IMR-90 (cell line): ENCODE measurements at regions not wholly inside any gene's neighbourhood (a gene's known extent, or its start where the extent isn't known, plus 50 kb on each side); places are given as distances from the start of the nearest gene placed in this dataset.

Source experiments
- ATAC-seq: fragments of 200-7000 bp; cut with Tn5 transposase; 2 replicates; pipeline ENCODE4 v1.9.1; 2020; ENCODE audit warnings: low read depth, mild to moderate bottlenecking, moderate library complexity
- BruUV-seq: library from RNA; stranded (reverse); fragments of 400-500 nt; replicated peaks from 2 replicates; lab custom pipeline; 2021; lab: Mats Ljungman, UMichigan
- CTCF ChIA-PET: fragments of 300-600 bp; formaldehyde crosslinking; extraction: SDS; loops from one replicate; lab custom pipeline; 2021; ENCODE audit warnings: antibody characterized with exemption; lab: Yijun Ruan, JAX
- POLR2A ChIA-PET: fragments of 300-600 bp; sonication (Branson Sonifier 250); formaldehyde crosslinking; loops from one replicate; lab custom pipeline; 2022; ENCODE audit warnings: antibody characterized with exemption; ENCODE audit not compliant: unreplicated experiment; lab: Charles Lee
- DNase-seq: peaks from one replicate; pipeline ENCODE4 v3.0.0; 2013
- H2AFZ ChIP-seq: replicated peaks from 2 replicates; pipeline ENCODE3; 2013; ENCODE audit warnings: low read length, mild to moderate bottlenecking; ENCODE audit not compliant: poor library complexity
- H2AK5ac ChIP-seq: 2 replicates; pipeline ENCODE4 v1.6.1; 2013; ENCODE audit warnings: low read depth, low read length, inconsistent platforms
- H2AK9ac ChIP-seq: replicated peaks from 2 replicates; pipeline ENCODE3; 2013; ENCODE audit warnings: mild to moderate bottlenecking, low read depth, low read length, moderate library complexity; ENCODE audit not compliant: poor library complexity
- H2BK120ac ChIP-seq: 2 replicates; pipeline ENCODE4 v1.6.1; 2013; ENCODE audit warnings: low read depth, low read length, inconsistent platforms
- H2BK15ac ChIP-seq: 3 replicates; pipeline ENCODE4 v1.6.1; 2013; ENCODE audit warnings: low read depth, low read length, inconsistent platforms
- H2BK20ac ChIP-seq: 2 replicates; pipeline ENCODE4 v1.6.1; 2013; ENCODE audit warnings: low read depth, mild to moderate bottlenecking, inconsistent platforms, low read length, moderate library complexity
- H2BK5ac ChIP-seq: 2 replicates; pipeline ENCODE4 v1.6.1; 2013; ENCODE audit warnings: mild to moderate bottlenecking, low read depth, low read length, inconsistent platforms; ENCODE audit not compliant: poor library complexity, severe bottlenecking
- H3K14ac ChIP-seq: replicated peaks from 2 replicates; pipeline ENCODE4 v1.6.1; 2013; ENCODE audit warnings: low read depth, low read length, inconsistent platforms
- H3K18ac ChIP-seq: 2 replicates; pipeline ENCODE4 v1.6.1; 2013; ENCODE audit warnings: low read depth, low read length, control low read depth
- H3K23ac ChIP-seq: 2 replicates; pipeline ENCODE4 v1.6.1; 2013; ENCODE audit warnings: low read depth, low read length, inconsistent platforms
- H3K27ac ChIP-seq: 2 replicates; pipeline ENCODE4 v1.5.1; 2013; ENCODE audit warnings: mild to moderate bottlenecking, control low read depth, low read length; ENCODE audit not compliant: insufficient read depth
- H3K27me3 ChIP-seq: 2 replicates; pipeline ENCODE4 v1.6.1; 2013; ENCODE audit warnings: low read length; ENCODE audit not compliant: control insufficient read depth, insufficient read depth
- H3K36me3 ChIP-seq: 2 replicates; pipeline ENCODE4 v1.6.1; 2013; ENCODE audit warnings: low read length, mixed read lengths; ENCODE audit not compliant: control insufficient read depth, insufficient read depth
- H3K4ac ChIP-seq: 2 replicates; pipeline ENCODE4 v1.6.1; 2013; ENCODE audit warnings: low read depth, low read length, inconsistent platforms
- H3K4me1 ChIP-seq: 2 replicates; pipeline ENCODE4 v1.6.1; 2013; ENCODE audit warnings: low read length, mixed read lengths; ENCODE audit not compliant: control insufficient read depth, insufficient read depth
- H3K4me2 ChIP-seq: 2 replicates; pipeline ENCODE4 v1.6.1; 2013; ENCODE audit warnings: low read depth, mild to moderate bottlenecking, control low read depth, low read length, moderate library complexity
- H3K4me3 ChIP-seq: 2 replicates; pipeline ENCODE4 v1.5.1; 2013; ENCODE audit warnings: low read depth, mild to moderate bottlenecking, control low read depth, low read length, moderate library complexity; ENCODE audit not compliant: insufficient read depth
- H3K56ac ChIP-seq: 2 replicates; pipeline ENCODE4 v1.6.1; 2013; ENCODE audit warnings: low read length, inconsistent platforms; ENCODE audit not compliant: insufficient read depth; ENCODE audit errors: extremely low read depth
- H3K79me1 ChIP-seq, 2 experiments: 2 replicates each; pipeline ENCODE4 v1.6.1; 2013; ENCODE audit warnings: low read length in 2 of 2, inconsistent platforms in 1 of 2, low read depth in 1 of 2
- H3K9ac ChIP-seq: 2 replicates; pipeline ENCODE4 v1.6.1; 2013; ENCODE audit warnings: low read depth, low read length, control low read depth
- H3K9me1 ChIP-seq: 2 replicates; pipeline ENCODE4 v1.6.1; 2013; ENCODE audit warnings: low read length, inconsistent platforms; ENCODE audit not compliant: insufficient read depth
- H3K9me3 ChIP-seq: 2 replicates; pipeline ENCODE4 v1.6.1; 2013; ENCODE audit warnings: low read length; ENCODE audit not compliant: control insufficient read depth, insufficient read depth
- H4K20me1 ChIP-seq: 2 replicates; pipeline ENCODE4 v1.6.1; 2013; ENCODE audit warnings: low read length, inconsistent platforms; ENCODE audit not compliant: insufficient read depth
- H4K5ac ChIP-seq: 2 replicates; pipeline ENCODE4 v1.6.1; 2013; ENCODE audit warnings: mild to moderate bottlenecking, low read depth, low read length, control low read depth
- H4K8ac ChIP-seq, 2 experiments: 2 replicates each; pipeline ENCODE4 v1.6.1; 2013; ENCODE audit warnings: low read depth in 2 of 2, low read length in 2 of 2, control low read depth in 1 of 2, inconsistent platforms in 1 of 2
- H4K91ac ChIP-seq: 2 replicates; pipeline ENCODE4 v1.6.1; 2013; ENCODE audit warnings: low read depth, low read length, inconsistent platforms; ENCODE audit not compliant: insufficient read depth
- CEBPB ChIP-seq: IDR thresholded peaks from 2 replicates; pipeline ENCODE4 v1.6.1; 2012; ENCODE audit warnings: low read depth, low read length, improper control_type of control experiment
- CHD1 ChIP-seq: IDR thresholded peaks from 2 replicates; pipeline ENCODE4 v1.6.1; 2012; ENCODE audit warnings: low read depth, low read length, improper control_type of control experiment
- MAZ ChIP-seq: IDR thresholded peaks from 2 replicates; pipeline ENCODE4 v1.6.1; 2012; ENCODE audit warnings: low read depth, mild to moderate bottlenecking, low read length, improper control_type of control experiment, moderate library complexity, borderline replicate concordance
- RAD21 ChIP-seq: IDR thresholded peaks from 2 replicates; pipeline ENCODE4 v1.6.1; 2012; ENCODE audit warnings: low read length, improper control_type of control experiment
- RCOR1 ChIP-seq: IDR thresholded peaks from 2 replicates; pipeline ENCODE4 v1.6.1; 2012; ENCODE audit warnings: mild to moderate bottlenecking, low read length, improper control_type of control experiment; ENCODE audit not compliant: insufficient replicate concordance
- WGBS, 2 experiments: methylation state at CpG; one replicate each; pipeline versions ENCODE4 v1.1.5 to v1.1.7; 2013; ENCODE audit warnings: missing lambda C conversion rate in 2 of 2; ENCODE audit not compliant: insufficient read length in 1 of 2; ENCODE audit errors: extremely low coverage in 2 of 2; 5-methylcytosine and 5-hydroxymethylcytosine counted together
- dilution Hi-C: fragments of 300-500 bp; cut with HindIII; formaldehyde crosslinking; loops from one replicate; pipeline ENCODE4 v1.14.3; 2018; ENCODE audit warnings: low sequenced_read_pairs; ENCODE audit not compliant: unreplicated experiment
- in situ Hi-C: fragments of 300-500 bp; cut with MboI; formaldehyde crosslinking; loops from 3 replicates; pipeline ENCODE4 v1.14.3; 2019; ENCODE audit warnings: low sequenced_read_pairs, inconsistent platforms, mixed read lengths
- intact Hi-C: fragments of 100-400 bp; cut with micrococcal nuclease; formaldehyde crosslinking; loops from 2 replicates; pipeline ENCODE4 v1.10.0; 2022

DNA sequence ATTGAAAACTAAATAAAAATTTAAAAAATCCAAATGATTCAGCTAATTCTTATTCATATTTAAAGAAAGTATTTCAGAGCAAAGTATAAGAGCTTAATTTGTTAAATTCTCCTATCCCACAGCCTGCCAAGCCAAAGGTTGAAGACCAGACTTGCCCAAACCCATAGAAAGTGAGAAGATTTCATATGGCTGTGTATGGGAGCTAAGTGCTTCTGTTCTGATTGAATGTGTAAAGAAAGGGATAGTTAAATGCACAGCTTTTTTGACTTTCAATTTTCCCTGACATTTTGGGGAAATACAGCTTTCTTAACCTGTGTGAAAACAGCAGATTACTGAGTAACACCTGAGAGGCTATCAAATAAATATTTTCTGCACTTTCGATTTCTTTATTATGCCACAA is 125.0 kb upstream of the MTAP start:
- Histone ChIP-seq H3K27ac (peak overlapping the region; percentile 59), H4K20me1 (no peaks in the 10 kb centered on the region), H3K14ac (peak overlapping the region; percentile 89), H3K4ac (peak overlapping the region; percentile 94), H2AFZ (no peak overlapping the region), H3K56ac (peak overlapping the region; percentile 62), H2BK120ac (peak overlapping the region; percentile 95), H3K4me1 (peaks cover 11% of the 10 kb centered on the region), H2AK5ac (peak overlapping the region; percentile 85), H4K91ac (peak overlapping the region; percentile 81), H3K36me3 (no peaks in the 10 kb centered on the region), H3K4me2 (peak overlapping the region; percentile 97), H3K9me3 (no peaks in the 10 kb centered on the region), H2AK9ac (no peak overlapping the region), H3K27me3 (no peaks in the 10 kb centered on the region), H3K9me1 (no peaks in the 10 kb centered on the region; the same call in 1 of the 2 replicates), H3K79me1 (peaks cover 0 to 11% of the 10 kb centered on the region in 2 experiments; a peak in 1 of 4 replicates), H2BK15ac (0 out of 3 replicates have a peak overlapping the region, but pooled peaks have one; percentile 53), H3K9ac (peak overlapping the region; percentile 42; the same call in 1 of the 2 replicates), H3K23ac (peak overlapping the region; percentile 26; the same call in 1 of the 2 replicates), H4K8ac (peak overlapping the region; percentile 42 to 97; a peak in 3 of 4 replicates), H4K5ac (peak overlapping the region; percentile 75; the same call in 1 of the 2 replicates), H3K4me3 (peak overlapping the region; percentile 27; the same call in 1 of the 2 replicates), H2BK20ac (peak overlapping the region; percentile 95), H3K18ac (peak overlapping the region; percentile 77), H2BK5ac (peak overlapping the region; percentile 99)
- ChIA-PET CTCF (interaction anchor here (0.8 to 1.2 kb wide), 3 partner anchors 9 to 18 kb away, joined by 3 to 4 read pairs (median 3); no protein-coding TSS in a partner anchor), POLR2A (no interaction called here)
- no CpG with 5 or more reads among the region's 1 CpG for WGBS, 2 experiments
- no TSS peak for BruUV-seq
- ATAC-seq (peak; percentile 6; the same call in 1 of the 2 replicates), DNase-seq (no peak)
- in situ Hi-C loops (loop anchor here (25.0 kb wide), 1 partner anchor 110 kb away; no protein-coding TSS in a partner anchor), intact Hi-C loops (loop anchor here (5.0 kb wide), 1 partner anchor 100 kb away; no protein-coding TSS in a partner anchor), dilution Hi-C loops (no loop called here)
- TF ChIP-seq CEBPB (no peak), RCOR1 (no peak), CHD1 (no peak), RAD21 (no peak), MAZ (no peak)
